ENCODE measurements at regions not wholly inside any gene's neighbourhood (a gene's known extent, or its start where the extent isn't known, plus 50 kb on each side); places are given as distances from the start of the nearest gene placed in this dataset.

GRCh38 chr3:76178412-76178811 lies 393.1 kb upstream of the ZNF717 start:
- Histone ChIP-seq H3K4me3 (no peak overlapping the region), H3K27ac (no peak overlapping the region), H3K4me1 (no peaks in the 10 kb centered on the region), H3K36me3 (no peaks in the 10 kb centered on the region), H3K27me3 (no peaks in the 10 kb centered on the region), H3K9me3 (no peaks in the 10 kb centered on the region)
- no peak for DNase-seq (ENCODE audit: low spot score in 2 of 2)
- intact Hi-C loops (cut with DNase I): no loop called here
- no peak for TF ChIP-seq CTCF (IDR thresholded peaks at IDR 0.05)

- Histone ChIP-seq H3K4me1 (no peaks in the 10 kb centered on the region), H3K9me3 (no peaks in the 10 kb centered on the region), H3K27ac (no peak overlapping the region), H3K36me3 (no peaks in the 10 kb centered on the region), H3K4me3 (no peak overlapping the region), H3K27me3 (no peaks in the 10 kb centered on the region)
- intact Hi-C loops (cut with DNase I): no loop called here
- no peak for TF ChIP-seq CTCF (IDR thresholded peaks at IDR 0.05)
- DNase-seq (ENCODE audit: low spot score in 2 of 2): no peak
These were observed 395.9 kb upstream of the ZNF717 start for GRCh38 chr3:76181213-76181612.

DNA sequence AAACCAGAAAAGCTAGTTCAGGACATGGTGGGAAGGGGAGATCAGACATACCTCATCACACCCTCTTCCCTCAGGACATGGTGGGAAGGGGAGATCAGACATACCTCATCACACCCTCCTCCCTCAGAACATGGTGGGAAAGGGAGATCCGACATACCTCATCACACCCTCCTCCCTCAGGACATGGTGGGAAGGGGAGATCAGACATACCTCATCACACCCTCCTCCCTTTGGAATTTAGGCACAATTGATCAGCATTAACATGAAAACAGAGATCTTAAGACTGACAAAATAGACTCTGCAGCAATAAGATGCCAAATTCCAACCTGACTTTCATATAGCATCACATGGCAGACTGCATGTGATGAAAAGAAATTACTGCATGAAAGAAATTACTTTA lies 412.7 kb upstream of the ZNF717 start:
- Histone ChIP-seq H3K27me3 (no peaks in the 10 kb centered on the region), H3K27ac (no peak overlapping the region), H3K4me1 (no peaks in the 10 kb centered on the region), H3K36me3 (no peaks in the 10 kb centered on the region), H3K4me3 (no peak overlapping the region), H3K9me3 (no peaks in the 10 kb centered on the region)
- intact Hi-C loops (cut with DNase I): no loop called here
- DNase-seq (ENCODE audit: low spot score in 2 of 2): no peak
- no peak for TF ChIP-seq CTCF (IDR thresholded peaks at IDR 0.05)

- DNase-seq (ENCODE audit: low spot score in 2 of 2): no peak
- intact Hi-C loops (cut with DNase I): no loop called here
- H3K27me3 ChIP-seq: no peaks in the 10 kb centered on the region
- H3K36me3 ChIP-seq: no peaks in the 10 kb centered on the region
- H3K4me1 ChIP-seq: no peaks in the 10 kb centered on the region
- no peaks in the 10 kb centered on the region for H3K9me3 ChIP-seq
- TF ChIP-seq CTCF (IDR thresholded peaks at IDR 0.05): no peak
- no peak overlapping the region for H3K27ac ChIP-seq
- no peak overlapping the region for H3K4me3 ChIP-seq
These were observed 414.0 kb upstream of the ZNF717 start for GRCh38 chr3:76199382-76199781.

DNA sequence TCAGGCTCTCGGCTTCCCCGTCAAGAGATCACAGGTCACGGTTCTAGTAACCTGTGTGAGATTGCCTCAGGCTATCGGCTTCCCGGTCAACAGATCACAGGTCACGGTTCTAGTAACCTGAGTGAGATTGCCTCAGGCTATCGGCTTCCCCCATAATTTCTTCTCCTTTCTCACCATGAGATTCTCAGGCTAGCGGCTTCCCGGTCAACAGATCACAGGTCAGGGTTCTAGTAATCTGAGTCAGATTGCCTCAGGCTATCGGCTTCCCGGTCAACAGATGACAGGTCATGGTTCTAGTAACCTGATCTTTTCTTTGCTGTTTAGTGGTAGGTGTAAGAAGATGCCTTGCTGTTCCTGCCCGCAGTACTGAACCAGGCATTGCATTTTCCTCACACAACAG lies 418.2 kb upstream of the ZNF717 start:
- Histone ChIP-seq H3K27ac (no peak overlapping the region), H3K4me1 (no peaks in the 10 kb centered on the region), H3K4me3 (no peak overlapping the region), H3K36me3 (no peaks in the 10 kb centered on the region), H3K9me3 (no peaks in the 10 kb centered on the region), H3K27me3 (no peaks in the 10 kb centered on the region)
- intact Hi-C loops (cut with DNase I): no loop called here
- no peak for TF ChIP-seq CTCF (IDR thresholded peaks at IDR 0.05)
- DNase-seq (ENCODE audit: low spot score in 2 of 2): no peak

- no peak overlapping the region for H3K4me3 ChIP-seq
- intact Hi-C loops (cut with DNase I): no loop called here
- H3K36me3 ChIP-seq: no peaks in the 10 kb centered on the region
These were observed 421.0 kb upstream of the ZNF717 start for GRCh38 chr3:76206346-76206745.

More at GRCh38 chr3:76206346-76206745, 421.0 kb upstream of the ZNF717 start:
- DNase-seq (ENCODE audit: low spot score in 2 of 2): no peak
- no peaks in the 10 kb centered on the region for H3K27me3 ChIP-seq
- H3K27ac ChIP-seq: no peak overlapping the region
- no peak for TF ChIP-seq CTCF (IDR thresholded peaks at IDR 0.05)
- H3K4me1 ChIP-seq: no peaks in the 10 kb centered on the region
- H3K9me3 ChIP-seq: no peaks in the 10 kb centered on the region

Data from ascending aorta (tissue), 2 donors.